Keratinocyte (primary cell): ENCODE measurements at regions not wholly inside any gene's neighbourhood (a gene's known extent, or its start where the extent isn't known, plus 50 kb on each side); places are given as distances from the start of the nearest gene placed in this dataset.

Source experiments
- EZH2 ChIP-seq: IDR thresholded peaks from one replicate; pipeline ENCODE4 v1.6.1; 2012; ENCODE audit warnings: inconsistent platforms, mild to moderate bottlenecking, low read length, moderate library complexity
- TF ChIP-seq, protein P1 (sequence below), 3 experiments: IDR thresholded peaks in 1 of 3; conservative IDR thresholded peaks in 1 of 3; optimal IDR thresholded peaks in 1 of 3; 2 replicates in 2 of 3; 3 replicates in 1 of 3; pipeline versions ENCODE3 to v1.5.1; 2011; ENCODE audit warnings: low read length in 3 of 3, mild to moderate bottlenecking in 3 of 3, moderate library complexity in 2 of 3, control low read depth in 1 of 3, inconsistent platforms in 1 of 3; ENCODE audit not compliant: insufficient read depth in 2 of 3; ENCODE audit errors: extremely low read depth in 1 of 3

DNA sequence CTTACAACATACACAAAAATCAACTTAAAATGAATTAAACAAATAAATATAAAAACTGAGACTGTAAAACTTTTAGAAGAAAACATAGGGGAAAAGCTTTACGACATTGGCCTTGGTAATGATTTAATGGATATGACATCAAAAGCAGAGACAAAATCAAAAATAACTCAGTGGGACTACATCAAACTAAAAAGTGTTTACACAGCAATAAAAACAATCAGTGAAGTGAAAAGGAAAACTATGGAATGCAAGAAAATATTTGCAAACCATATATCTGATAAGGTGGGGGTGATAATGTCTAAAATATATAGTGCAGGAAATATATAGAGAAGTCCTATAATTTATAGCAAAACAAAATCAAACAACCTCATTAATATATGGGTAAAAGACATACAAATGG is 364.4 kb upstream of the INTU start:
- TF ChIP-seq, protein P1, sequence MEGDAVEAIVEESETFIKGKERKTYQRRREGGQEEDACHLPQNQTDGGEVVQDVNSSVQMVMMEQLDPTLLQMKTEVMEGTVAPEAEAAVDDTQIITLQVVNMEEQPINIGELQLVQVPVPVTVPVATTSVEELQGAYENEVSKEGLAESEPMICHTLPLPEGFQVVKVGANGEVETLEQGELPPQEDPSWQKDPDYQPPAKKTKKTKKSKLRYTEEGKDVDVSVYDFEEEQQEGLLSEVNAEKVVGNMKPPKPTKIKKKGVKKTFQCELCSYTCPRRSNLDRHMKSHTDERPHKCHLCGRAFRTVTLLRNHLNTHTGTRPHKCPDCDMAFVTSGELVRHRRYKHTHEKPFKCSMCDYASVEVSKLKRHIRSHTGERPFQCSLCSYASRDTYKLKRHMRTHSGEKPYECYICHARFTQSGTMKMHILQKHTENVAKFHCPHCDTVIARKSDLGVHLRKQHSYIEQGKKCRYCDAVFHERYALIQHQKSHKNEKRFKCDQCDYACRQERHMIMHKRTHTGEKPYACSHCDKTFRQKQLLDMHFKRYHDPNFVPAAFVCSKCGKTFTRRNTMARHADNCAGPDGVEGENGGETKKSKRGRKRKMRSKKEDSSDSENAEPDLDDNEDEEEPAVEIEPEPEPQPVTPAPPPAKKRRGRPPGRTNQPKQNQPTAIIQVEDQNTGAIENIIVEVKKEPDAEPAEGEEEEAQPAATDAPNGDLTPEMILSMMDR (optimal IDR thresholded peaks at IDR 0.05 in 1 of 3, IDR thresholded peaks at IDR 0.05 in 1 of 3, conservative IDR thresholded peaks at IDR 0.05 in 1 of 3; ENCODE audit: extremely low read depth in 1 of 3, insufficient read depth in 2 of 3, low read length in 3 of 3): no peak
- TF ChIP-seq EZH2: no peak
